ENCODE measurements at regions not wholly inside any gene's neighbourhood (a gene's known extent, or its start where the extent isn't known, plus 50 kb on each side); places are given as distances from the start of the nearest gene placed in this dataset.

DNA sequence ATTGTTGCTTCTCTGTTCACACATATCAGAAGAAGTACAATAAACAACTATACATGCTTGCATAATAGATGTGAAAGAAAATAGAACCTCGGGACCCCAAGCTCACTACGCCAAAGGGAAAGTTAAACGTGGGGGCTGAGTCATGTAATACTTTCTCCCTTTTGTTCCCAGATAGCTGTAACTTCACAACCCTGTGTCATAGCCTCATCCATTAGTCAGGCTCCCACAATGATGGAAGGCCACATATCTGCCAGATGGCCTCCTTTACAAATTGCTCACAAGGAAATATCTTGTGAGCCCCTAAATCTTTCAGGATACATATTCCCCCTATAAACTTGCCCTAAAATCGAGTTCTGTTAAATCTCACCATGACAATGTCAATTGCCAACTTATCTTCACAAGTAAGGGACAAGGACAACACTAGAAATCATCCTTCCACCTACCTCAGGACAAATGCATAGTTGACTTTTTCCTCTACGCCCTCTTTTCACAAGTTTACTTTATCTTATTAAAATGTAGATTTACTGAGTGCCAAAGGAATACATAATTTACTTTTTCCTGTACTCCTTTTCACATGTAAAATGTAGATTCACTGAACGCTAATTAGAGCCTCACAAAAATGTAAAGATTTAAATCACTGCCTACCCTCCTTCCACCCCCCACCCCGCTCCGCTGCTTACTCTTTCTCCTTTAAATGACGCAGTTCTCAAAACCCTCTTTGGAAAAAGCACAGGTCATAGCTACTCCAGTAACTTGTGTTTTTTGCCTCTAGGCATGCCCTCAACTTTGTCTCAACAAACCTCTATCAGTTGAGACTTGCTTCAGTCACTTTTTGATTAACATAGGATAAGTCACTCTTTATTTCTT is 477.1 kb downstream of the DTHD1 start:
- no peak overlapping the region for H3K4me2 ChIP-seq
- CTCF ChIA-PET: interaction anchor here (0.6 kb wide), 1 partner anchor 729 kb away, joined by 3 read pairs; no protein-coding TSS in a partner anchor
- H3K4me1 ChIP-seq: no peaks in the 10 kb centered on the region
- H3K27ac ChIP-seq: no peak overlapping the region
- TF ChIP-seq, protein P1, sequence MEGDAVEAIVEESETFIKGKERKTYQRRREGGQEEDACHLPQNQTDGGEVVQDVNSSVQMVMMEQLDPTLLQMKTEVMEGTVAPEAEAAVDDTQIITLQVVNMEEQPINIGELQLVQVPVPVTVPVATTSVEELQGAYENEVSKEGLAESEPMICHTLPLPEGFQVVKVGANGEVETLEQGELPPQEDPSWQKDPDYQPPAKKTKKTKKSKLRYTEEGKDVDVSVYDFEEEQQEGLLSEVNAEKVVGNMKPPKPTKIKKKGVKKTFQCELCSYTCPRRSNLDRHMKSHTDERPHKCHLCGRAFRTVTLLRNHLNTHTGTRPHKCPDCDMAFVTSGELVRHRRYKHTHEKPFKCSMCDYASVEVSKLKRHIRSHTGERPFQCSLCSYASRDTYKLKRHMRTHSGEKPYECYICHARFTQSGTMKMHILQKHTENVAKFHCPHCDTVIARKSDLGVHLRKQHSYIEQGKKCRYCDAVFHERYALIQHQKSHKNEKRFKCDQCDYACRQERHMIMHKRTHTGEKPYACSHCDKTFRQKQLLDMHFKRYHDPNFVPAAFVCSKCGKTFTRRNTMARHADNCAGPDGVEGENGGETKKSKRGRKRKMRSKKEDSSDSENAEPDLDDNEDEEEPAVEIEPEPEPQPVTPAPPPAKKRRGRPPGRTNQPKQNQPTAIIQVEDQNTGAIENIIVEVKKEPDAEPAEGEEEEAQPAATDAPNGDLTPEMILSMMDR (IDR thresholded peaks at IDR 0.05): no peak
- no peak for TF ChIP-seq MAZ (IDR thresholded peaks at IDR 0.05; ENCODE audit: borderline replicate concordance, low read depth, low read length)
- TF ChIP-seq FOSB (CRISPR knock-in tag; IDR thresholded peaks at IDR 0.05): no peak
- TF ChIP-seq MYC (IDR thresholded peaks at IDR 0.05; ENCODE audit: borderline replicate concordance, low read length): no peak
- no peak for TF ChIP-seq RNF2 (IDR thresholded peaks at IDR 0.05; ENCODE audit: borderline replicate concordance, low read depth)
- TF ChIP-seq, protein P2, sequence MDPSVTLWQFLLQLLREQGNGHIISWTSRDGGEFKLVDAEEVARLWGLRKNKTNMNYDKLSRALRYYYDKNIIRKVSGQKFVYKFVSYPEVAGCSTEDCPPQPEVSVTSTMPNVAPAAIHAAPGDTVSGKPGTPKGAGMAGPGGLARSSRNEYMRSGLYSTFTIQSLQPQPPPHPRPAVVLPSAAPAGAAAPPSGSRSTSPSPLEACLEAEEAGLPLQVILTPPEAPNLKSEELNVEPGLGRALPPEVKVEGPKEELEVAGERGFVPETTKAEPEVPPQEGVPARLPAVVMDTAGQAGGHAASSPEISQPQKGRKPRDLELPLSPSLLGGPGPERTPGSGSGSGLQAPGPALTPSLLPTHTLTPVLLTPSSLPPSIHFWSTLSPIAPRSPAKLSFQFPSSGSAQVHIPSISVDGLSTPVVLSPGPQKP (IDR thresholded peaks at IDR 0.05; ENCODE audit: low read depth, low read length): no peak
- TF ChIP-seq KDM1A (IDR thresholded peaks at IDR 0.05; ENCODE audit: low read depth): no peak
- TF ChIP-seq PHF8 (IDR thresholded peaks at IDR 0.05; ENCODE audit: borderline replicate concordance, low read depth): no peak
- TF ChIP-seq, protein P3, sequence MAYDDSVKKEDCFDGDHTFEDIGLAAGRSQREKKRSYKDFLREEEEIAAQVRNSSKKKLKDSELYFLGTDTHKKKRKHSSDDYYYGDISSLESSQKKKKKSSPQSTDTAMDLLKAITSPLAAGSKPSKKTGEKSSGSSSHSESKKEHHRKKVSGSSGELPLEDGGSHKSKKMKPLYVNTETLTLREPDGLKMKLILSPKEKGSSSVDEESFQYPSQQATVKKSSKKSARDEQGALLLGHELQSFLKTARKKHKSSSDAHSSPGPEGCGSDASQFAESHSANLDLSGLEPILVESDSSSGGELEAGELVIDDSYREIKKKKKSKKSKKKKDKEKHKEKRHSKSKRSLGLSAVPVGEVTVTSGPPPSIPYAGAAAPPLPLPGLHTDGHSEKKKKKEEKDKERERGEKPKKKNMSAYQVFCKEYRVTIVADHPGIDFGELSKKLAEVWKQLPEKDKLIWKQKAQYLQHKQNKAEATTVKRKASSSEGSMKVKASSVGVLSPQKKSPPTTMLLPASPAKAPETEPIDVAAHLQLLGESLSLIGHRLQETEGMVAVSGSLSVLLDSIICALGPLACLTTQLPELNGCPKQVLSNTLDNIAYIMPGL (CRISPR knock-in tag; IDR thresholded peaks at IDR 0.05; ENCODE audit: borderline replicate concordance): no peak
- no peak for TF ChIP-seq SMC3 (IDR thresholded peaks at IDR 0.05)
- no peak for TF ChIP-seq TP53 (CRISPR knock-in tag; IDR thresholded peaks at IDR 0.05)
- TF ChIP-seq CEBPB (IDR thresholded peaks at IDR 0.05): no peak
- TF ChIP-seq ZNF302 (CRISPR knock-in tag; IDR thresholded peaks at IDR 0.05): no peak
- TF ChIP-seq CBX8 (IDR thresholded peaks at IDR 0.05): no peak
- TF ChIP-seq ZC3H11A (IDR thresholded peaks at IDR 0.05): no peak
- ATAC-seq (no peak), DNase-seq (ENCODE audit: low read depth in 1 of 2, low spot score in 1 of 2) (no peak), FAIRE-seq (no peak)
- H3K4me3 ChIP-seq: no peak overlapping the region
- POLR2A ChIA-PET: no interaction called here
- WGBS (ENCODE audit: missing lambda C conversion rate): 32% methylated on average over 9 of the region's 9 CpGs
- no peaks in the 10 kb centered on the region for H3K9me3 ChIP-seq

DNA sequence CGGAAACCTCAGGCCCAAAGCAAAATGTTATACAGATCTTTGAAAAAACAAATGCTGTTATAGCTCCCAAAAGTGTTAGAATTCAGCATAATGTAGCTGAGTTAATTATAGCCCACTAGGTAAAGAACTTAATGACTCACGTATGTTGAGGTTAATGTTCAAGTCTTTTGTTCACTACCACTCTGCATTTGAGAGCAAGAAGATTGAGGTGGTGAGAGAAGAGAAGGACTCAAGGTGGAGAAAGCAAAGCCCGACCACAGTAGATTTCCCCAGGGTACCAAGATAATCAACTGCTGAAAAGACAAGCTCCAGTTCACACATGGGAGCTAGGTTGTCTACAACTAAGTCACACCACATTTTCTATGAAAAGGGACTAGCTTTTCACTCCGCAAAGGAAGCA is 480.2 kb downstream of the DTHD1 start:
- FAIRE-seq (no peak), DNase-seq (ENCODE audit: low read depth in 1 of 2, low spot score in 1 of 2) (no peak), ATAC-seq (no peak)
- H3K9me3 ChIP-seq: no peaks in the 10 kb centered on the region
- ChIA-PET CTCF (no interaction called here), POLR2A (no interaction called here)
- H3K4me3 ChIP-seq: no peak overlapping the region
- no peak overlapping the region for H3K4me2 ChIP-seq
- H3K27ac ChIP-seq: no peak overlapping the region
- H3K4me1 ChIP-seq: no peaks in the 10 kb centered on the region
- 6% methylated on average over 4 of the region's 4 CpGs for WGBS (ENCODE audit: missing lambda C conversion rate)
- TF ChIP-seq NFE2L2 (conservative IDR thresholded peaks at IDR 0.05; ENCODE audit: low read length) (no peak), KDM5A (IDR thresholded peaks at IDR 0.05) (no peak), RAD21 (conservative IDR thresholded peaks at IDR 0.05 in 1 of 2, IDR thresholded peaks at IDR 0.05 in 1 of 2) (no peak), FOXS1 (CRISPR knock-in tag; IDR thresholded peaks at IDR 0.05) (no peak), RFX5 (IDR thresholded peaks at IDR 0.05) (no peak)
- TF ChIP-seq, protein P4, sequence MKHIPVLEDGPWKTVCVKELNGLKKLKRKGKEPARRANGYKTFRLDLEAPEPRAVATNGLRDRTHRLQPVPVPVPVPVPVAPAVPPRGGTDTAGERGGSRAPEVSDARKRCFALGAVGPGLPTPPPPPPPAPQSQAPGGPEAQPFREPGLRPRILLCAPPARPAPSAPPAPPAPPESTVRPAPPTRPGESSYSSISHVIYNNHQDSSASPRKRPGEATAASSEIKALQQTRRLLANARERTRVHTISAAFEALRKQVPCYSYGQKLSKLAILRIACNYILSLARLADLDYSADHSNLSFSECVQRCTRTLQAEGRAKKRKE (CRISPR knock-in tag; IDR thresholded peaks at IDR 0.05; ENCODE audit: low read depth): no peak
